ENCODE measurements at regions not wholly inside any gene's neighbourhood (a gene's known extent, or its start where the extent isn't known, plus 50 kb on each side); places are given as distances from the start of the nearest gene placed in this dataset.

- TF ChIP-seq POLR2A (IDR thresholded peaks at IDR 0.05) (no peak), CTCF (IDR thresholded peaks at IDR 0.05) (no peak)
Observed at GRCh38 chr5:97847920-97848631, 665.0 kb upstream of the RIOK2 start.
